ENCODE measurements at regions not wholly inside any gene's neighbourhood (a gene's known extent, or its start where the extent isn't known, plus 50 kb on each side); places are given as distances from the start of the nearest gene placed in this dataset.

- no peak for DNase-seq
Observed at GRCh38 chr5:74279244-74279643, 361.3 kb downstream of the ENC1 start.

- DNase-seq = no peak
Observed at GRCh38 chr5:74277418-74277817, 363.1 kb downstream of the ENC1 start.

GRCh38 chr5:74275171-74275992 lies 365.1 kb downstream of the ENC1 start:
- DNase-seq = no peak

- no peak for DNase-seq
Observed at GRCh38 chr5:74274326-74274725, 366.2 kb downstream of the ENC1 start.

- DNase-seq = no peak
Observed at GRCh38 chr5:74272831-74273451, 367.6 kb downstream of the ENC1 start.

- DNase-seq = no peak
Observed at GRCh38 chr5:74272024-74272775, 368.3 kb downstream of the ENC1 start.

GRCh38 chr5:74268297-74268696 lies 372.2 kb downstream of the ENC1 start:
- DNase-seq = no peak

- DNase-seq = no peak
Observed at GRCh38 chr5:74266836-74267235, 373.7 kb downstream of the ENC1 start.

- no peak for DNase-seq
Observed at GRCh38 chr5:74266132-74266531, 374.4 kb downstream of the ENC1 start.

GRCh38 chr5:74262544-74263207 lies 377.9 kb downstream of the ENC1 start:
- DNase-seq = no peak

- no peak for DNase-seq
Observed at GRCh38 chr5:74261866-74262265, 378.7 kb downstream of the ENC1 start.

GRCh38 chr5:74261421-74261820 lies 379.1 kb downstream of the ENC1 start:
- no peak for DNase-seq

GRCh38 chr5:74259572-74259971 lies 381.0 kb downstream of the ENC1 start:
- DNase-seq = no peak

- DNase-seq = no peak
Observed at GRCh38 chr5:74258314-74258665, 382.2 kb downstream of the ENC1 start.

- DNase-seq = no peak
Observed at GRCh38 chr5:74257645-74258313, 382.7 kb downstream of the ENC1 start.

- no peak for DNase-seq
Observed at GRCh38 chr5:74257060-74257527, 383.4 kb downstream of the ENC1 start.

- DNase-seq = no peak
Observed at GRCh38 chr5:74255692-74256392, 384.7 kb downstream of the ENC1 start.

- DNase-seq = no peak
Observed at GRCh38 chr5:74254257-74254656, 386.3 kb downstream of the ENC1 start.

GRCh38 chr5:74252044-74252443 lies 388.5 kb downstream of the ENC1 start:
- DNase-seq = no peak

- no peak for DNase-seq
Observed at GRCh38 chr5:74251141-74252035, 389.1 kb downstream of the ENC1 start.

All from NCI-H1694 treated with DMSO at 0.1 percent for 48 hours (cell line).